ENCODE measurements at regions not wholly inside any gene's neighbourhood (a gene's known extent, or its start where the extent isn't known, plus 50 kb on each side); places are given as distances from the start of the nearest gene placed in this dataset.

DNA sequence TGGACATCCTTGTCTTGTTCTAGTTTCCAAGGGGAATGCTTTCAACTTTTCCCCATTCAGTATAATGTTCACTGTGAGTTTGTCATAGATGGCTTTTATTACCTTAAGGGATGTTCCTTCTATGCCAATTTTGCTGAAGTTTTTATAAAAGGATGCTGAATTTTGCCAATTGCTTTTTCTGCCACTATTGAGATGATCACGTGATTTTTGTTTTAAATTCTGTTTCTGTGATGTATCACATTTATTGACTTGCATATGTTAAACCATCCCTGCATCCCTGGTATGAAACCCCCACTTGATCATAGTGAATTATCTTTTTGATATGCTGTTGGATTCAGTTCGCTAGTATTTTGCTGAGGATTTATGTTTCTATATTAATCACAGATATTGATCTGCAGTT is 130.6 kb upstream of the TAB2 start:
- TF ChIP-seq, protein P1, sequence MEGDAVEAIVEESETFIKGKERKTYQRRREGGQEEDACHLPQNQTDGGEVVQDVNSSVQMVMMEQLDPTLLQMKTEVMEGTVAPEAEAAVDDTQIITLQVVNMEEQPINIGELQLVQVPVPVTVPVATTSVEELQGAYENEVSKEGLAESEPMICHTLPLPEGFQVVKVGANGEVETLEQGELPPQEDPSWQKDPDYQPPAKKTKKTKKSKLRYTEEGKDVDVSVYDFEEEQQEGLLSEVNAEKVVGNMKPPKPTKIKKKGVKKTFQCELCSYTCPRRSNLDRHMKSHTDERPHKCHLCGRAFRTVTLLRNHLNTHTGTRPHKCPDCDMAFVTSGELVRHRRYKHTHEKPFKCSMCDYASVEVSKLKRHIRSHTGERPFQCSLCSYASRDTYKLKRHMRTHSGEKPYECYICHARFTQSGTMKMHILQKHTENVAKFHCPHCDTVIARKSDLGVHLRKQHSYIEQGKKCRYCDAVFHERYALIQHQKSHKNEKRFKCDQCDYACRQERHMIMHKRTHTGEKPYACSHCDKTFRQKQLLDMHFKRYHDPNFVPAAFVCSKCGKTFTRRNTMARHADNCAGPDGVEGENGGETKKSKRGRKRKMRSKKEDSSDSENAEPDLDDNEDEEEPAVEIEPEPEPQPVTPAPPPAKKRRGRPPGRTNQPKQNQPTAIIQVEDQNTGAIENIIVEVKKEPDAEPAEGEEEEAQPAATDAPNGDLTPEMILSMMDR (IDR thresholded peaks at IDR 0.05) = no peak
- TF ChIP-seq POLR2A (IDR thresholded peaks at IDR 0.05) = no peak
